ENCODE measurements at regions not wholly inside any gene's neighbourhood (a gene's known extent, or its start where the extent isn't known, plus 50 kb on each side); places are given as distances from the start of the nearest gene placed in this dataset.
A peak's percentile ranks its signal among the peaks of the same experiment; 100 is the strongest.
"Not testable (repeated sequence)": the region's sequence is repeated elsewhere in the genome, so short reads cannot be mapped to it uniquely, and the experiment has no call there.

- DNase-seq = peak; percentile 27 to 80
Observed at GRCh38 chr13:78137404-78138142, 218.9 kb upstream of the EDNRB start.

- no peak for DNase-seq
Observed at GRCh38 chr13:78136966-78137365, 218.3 kb upstream of the EDNRB start.

GRCh38 chr13:78133511-78133910 is 214.9 kb upstream of the EDNRB start:
- no peak for DNase-seq

- no peak for DNase-seq
Observed at GRCh38 chr13:78131811-78132210, 213.2 kb upstream of the EDNRB start.

GRCh38 chr13:78131346-78131745 is 212.7 kb upstream of the EDNRB start:
- no peak for DNase-seq

- no peak for DNase-seq
Observed at GRCh38 chr13:78129823-78130222, 211.2 kb upstream of the EDNRB start.

- no peak for DNase-seq
Observed at GRCh38 chr13:78129359-78129758, 210.7 kb upstream of the EDNRB start.

- peak in 1 of 2 donors; percentile 47 for DNase-seq
Observed at GRCh38 chr13:78121459-78122348, 203.1 kb upstream of the EDNRB start.

- DNase-seq = no peak
Observed at GRCh38 chr13:78121001-78121400, 202.4 kb upstream of the EDNRB start.

- DNase-seq = not testable (repeated sequence)
Observed at GRCh38 chr13:78120144-78120543, 201.5 kb upstream of the EDNRB start.

- DNase-seq = not testable (repeated sequence)
Observed at GRCh38 chr13:78117070-78117469, 198.4 kb upstream of the EDNRB start.

GRCh38 chr13:78105656-78106055 is 187.0 kb upstream of the EDNRB start:
- DNase-seq = no peak

- no peak for DNase-seq
Observed at GRCh38 chr13:78103936-78104335, 185.3 kb upstream of the EDNRB start.

- no peak for DNase-seq
Observed at GRCh38 chr13:78102741-78103140, 184.1 kb upstream of the EDNRB start.

GRCh38 chr13:78102121-78102677 is 183.6 kb upstream of the EDNRB start:
- DNase-seq = no peak

- DNase-seq = no peak
Observed at GRCh38 chr13:78100486-78100885, 181.9 kb upstream of the EDNRB start.

GRCh38 chr13:78098249-78098648 is 179.6 kb upstream of the EDNRB start:
- DNase-seq = no peak

- no peak for DNase-seq
Observed at GRCh38 chr13:78096221-78096620, 177.6 kb upstream of the EDNRB start.

- DNase-seq = no peak
Observed at GRCh38 chr13:78087966-78088678, 169.5 kb upstream of the EDNRB start.

- DNase-seq = no peak
Observed at GRCh38 chr13:78085434-78086225, 167.0 kb upstream of the EDNRB start.

- no peak for DNase-seq
Observed at GRCh38 chr13:78084401-78084800, 165.8 kb upstream of the EDNRB start.

- DNase-seq = no peak
Observed at GRCh38 chr13:78078168-78078567, 159.5 kb upstream of the EDNRB start.

All from hippocampal formation (tissue), 2 donors.